OCI-M1 (cell line): ENCODE measurements at regions not wholly inside any gene's neighbourhood (a gene's known extent, or its start where the extent isn't known, plus 50 kb on each side); places are given as distances from the start of the nearest gene placed in this dataset.
A peak's percentile ranks its signal among the peaks of the same experiment; 100 is the strongest.
"Not testable (repeated sequence)": the region's sequence is repeated elsewhere in the genome, so short reads cannot be mapped to it uniquely, and the experiment has no call there.

Experiments
- DNase-seq: peaks from one replicate; lab custom pipeline; 2025; lab: John Stamatoyannopoulos, UW

DNA sequence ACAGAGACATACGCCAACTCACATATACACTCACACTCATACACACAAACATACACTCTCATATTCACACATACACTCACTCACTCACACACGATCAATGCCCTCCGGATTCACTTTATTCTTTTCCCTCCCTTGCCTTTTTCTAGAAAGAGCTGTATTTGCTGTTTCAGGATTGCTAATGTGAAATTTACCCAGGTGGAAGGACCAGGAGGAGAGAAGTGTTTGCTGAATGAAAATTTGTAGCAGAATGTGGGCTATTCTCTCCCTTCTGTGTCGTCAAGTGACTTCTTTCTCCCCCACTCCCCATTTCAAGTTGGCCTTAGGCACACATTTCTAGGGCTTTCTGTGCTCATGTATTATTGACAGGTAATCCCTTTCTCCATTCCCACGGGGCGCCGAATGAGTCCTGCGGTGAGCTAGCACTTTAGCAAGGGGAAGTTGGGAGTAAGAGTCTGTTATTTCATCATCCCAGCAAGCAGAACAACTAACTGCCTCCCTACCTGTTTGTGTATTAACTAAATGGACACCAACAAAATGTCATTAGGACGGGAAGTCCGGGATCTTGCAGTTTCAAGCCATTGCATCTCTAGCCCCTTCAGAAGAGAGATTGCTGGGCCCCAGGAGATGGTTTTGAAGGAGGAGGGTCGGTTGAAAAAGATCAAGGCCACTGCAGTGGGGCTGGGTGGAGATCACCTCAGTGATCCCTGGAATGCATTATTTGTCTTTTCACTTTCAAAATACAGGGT, 97.1 kb upstream of the TAF11L2 start:
- DNase-seq = peak; percentile 85

DNA sequence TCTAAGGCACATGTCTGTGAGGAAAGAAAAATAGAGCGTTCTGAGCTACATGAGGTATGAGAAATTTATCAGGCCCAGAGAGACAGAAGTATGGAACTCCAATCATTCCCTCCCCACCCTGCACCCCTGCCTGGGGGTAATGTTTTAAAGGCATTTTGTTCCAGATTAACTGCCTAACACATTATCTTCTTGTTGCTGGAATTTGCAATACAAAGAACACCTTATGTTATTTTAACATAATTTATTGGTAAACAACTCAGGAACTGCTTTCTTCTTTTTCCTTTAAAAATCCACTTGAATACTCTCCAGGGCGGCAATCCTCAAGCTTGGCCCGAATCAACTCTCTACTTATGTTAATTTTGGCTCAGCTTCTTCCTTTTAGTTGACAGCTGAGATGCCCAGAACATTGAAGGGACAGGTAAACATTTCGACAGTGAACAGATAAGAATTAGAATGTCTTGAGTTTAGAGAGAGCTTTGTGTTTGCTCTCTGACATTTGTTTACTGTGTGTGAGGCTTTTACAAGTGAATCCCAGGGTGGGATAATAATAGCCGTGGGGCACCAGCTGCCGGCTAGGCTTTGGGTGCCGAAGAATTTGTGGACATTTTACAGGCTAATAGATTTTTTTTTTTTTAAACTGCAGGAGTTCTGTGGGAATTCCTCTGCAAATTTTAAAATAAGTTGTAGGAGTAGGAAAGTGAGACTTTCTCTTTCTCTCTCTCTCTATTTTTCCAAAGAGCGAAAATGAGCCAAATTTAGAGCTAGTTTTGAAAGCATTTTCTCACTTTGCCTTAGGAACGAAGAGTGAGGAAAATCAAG, 96.4 kb upstream of the TAF11L2 start:
- DNase-seq = peak; percentile 45

DNA sequence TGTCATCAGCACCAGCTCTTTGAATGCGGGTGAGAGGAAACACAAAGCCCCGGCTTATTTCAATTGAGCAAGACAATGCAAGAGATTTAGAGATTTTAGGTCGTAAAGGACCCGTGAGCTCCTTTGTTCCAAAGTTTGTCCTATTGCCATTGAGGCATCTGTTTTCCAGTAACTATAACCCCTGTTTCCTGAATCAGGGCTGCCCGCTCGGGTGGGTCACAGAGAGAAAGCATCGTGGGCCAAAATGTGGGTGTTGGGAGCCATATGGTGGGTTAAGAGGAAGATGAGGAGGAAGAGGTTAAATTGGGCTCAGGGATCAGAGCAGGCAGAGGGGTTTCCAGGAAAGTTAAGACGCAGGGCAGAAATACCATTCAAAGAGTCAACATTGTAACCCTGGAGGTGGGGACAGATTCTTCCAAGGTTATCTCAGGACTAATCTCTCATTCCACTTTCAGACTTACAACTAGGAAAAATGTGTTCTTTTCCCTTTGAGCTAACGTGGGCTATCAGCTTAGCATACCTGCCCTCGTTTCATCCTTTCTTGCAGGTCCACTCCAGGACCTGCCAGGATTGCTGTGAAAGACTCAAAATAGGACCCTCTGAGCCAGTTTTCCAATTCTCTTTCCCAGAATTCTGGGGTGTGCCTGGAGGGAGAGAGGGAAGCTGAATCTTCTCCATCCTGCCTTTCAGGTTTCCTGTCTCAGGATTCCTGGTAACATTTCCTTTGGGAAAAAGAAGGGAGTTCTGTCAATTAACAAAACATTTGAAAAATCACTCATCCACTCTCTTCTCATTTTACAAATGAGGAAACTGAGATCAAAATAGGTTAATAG, 95.5 kb upstream of the TAF11L2 start:
- no peak for DNase-seq

DNA sequence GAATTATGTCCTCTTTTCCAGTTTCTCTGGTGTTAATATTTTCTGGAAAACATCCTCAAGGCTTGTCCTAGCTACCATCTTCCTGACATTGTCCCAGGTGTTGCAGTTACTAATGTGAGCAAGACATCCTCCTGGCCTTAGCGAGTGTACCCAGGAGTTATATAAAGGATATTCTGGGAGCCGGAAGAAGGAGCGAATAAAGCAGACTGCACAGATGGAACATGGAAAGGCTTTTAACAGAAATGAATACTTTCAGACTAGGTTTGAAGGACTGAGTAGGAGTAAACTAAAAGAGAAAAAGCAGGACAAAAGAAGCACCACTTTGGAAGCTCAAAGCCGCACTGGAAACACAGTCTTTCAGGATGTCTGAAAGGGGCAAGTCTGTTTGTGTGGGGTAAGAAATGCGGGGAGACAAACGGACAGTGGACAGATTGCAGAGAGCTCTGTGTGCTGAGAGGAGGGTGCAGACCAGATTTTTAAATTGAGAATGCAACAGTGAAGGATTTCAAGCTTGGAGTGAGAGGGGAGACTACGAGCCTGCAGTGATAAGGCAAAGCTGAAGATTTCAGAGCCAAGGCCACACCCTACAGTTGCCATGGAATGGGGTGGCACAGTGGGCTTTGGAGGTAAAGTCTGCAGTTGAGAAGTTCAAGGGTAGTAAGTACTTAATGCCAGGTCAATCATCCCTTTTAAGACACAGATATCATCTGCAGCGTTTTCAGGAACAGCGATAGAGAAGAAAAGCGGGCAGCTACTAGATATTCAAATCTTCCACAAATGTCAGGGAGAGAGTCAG, 94.1 kb upstream of the TAF11L2 start:
- peak; percentile 43 for DNase-seq

DNA sequence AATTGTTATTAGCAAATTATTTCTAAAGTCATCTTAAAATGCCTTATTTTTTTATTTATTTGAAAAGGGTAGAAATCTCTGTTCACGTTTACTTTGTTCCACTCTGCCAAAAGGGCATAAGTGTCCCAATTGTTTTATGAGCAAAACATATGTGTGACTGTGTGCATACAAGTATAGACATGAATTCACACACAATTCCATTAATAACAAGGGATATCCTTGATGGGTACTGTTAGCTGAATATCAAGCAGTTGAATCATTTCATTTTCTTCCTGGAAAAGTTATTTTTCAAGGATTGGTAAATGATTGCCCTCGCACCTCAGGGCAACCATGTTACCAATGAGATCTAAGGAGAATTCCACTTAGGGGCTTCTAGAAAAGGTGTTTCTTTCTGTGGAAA, 92.1 kb upstream of the TAF11L2 start:
- no peak for DNase-seq

DNA sequence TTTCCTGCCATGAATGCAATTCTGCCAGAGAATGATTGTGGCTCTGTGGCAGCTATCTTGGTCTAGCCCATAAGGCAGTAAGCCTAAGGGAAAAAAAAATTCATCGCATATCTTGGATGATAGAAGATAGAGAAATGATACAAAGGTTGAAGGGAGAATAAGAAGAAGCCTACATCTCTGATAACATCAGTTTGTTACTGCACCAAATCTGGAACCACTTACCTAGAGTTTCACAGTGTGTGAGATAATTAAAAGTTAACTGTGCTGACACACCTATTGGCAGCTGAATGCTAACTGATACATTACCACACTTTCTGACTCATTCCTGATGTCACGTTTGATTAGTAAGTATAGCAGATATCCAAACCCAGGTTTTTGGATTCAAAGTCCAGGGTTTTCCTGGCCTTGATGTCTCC, 91.6 kb upstream of the TAF11L2 start:
- DNase-seq = no peak

DNA sequence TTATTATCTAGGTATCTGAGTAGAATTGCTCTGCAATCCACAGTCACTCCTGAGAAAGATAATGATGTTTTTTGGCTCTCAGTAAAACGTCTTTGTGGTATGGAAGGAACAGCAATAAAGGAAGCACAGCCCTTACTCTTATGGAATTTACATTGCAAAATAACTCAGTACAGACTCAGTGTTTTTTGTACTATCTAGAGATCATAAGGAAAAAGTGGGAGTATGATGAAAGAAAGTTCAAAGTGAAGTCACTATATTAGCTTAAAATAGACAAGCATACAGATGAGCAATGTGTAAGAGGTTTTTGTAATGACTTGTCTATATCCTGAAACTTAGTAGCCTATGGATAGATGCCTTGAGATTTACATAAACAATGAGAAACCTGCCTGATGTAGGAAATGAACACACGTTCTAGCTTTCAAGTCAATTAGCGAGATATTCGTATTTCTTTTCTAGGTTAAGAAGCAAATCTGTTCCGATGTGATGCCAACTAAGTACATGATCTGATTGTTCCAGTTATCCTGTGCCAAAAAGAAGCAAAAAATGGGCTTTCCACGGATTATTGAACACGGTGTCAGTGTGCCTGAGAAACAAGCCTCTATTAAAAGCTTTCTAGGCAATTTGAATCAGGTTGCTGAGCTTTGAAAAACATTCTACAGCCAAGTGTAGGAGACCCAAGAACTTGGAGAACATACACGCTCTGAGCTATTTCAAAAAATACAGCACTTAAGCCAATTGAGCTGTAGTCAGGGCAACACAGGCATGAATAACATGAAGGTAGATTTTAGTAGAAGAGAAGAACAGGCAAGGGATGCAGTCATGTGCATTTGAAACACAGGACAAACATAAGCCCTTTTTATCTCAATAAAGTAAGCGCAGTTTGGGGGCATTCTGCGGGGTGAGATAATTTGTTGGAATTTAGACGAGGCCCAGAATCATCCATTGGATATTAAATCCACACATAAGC, 86.3 kb upstream of the TAF11L2 start:
- DNase-seq = peak; percentile 29

DNA sequence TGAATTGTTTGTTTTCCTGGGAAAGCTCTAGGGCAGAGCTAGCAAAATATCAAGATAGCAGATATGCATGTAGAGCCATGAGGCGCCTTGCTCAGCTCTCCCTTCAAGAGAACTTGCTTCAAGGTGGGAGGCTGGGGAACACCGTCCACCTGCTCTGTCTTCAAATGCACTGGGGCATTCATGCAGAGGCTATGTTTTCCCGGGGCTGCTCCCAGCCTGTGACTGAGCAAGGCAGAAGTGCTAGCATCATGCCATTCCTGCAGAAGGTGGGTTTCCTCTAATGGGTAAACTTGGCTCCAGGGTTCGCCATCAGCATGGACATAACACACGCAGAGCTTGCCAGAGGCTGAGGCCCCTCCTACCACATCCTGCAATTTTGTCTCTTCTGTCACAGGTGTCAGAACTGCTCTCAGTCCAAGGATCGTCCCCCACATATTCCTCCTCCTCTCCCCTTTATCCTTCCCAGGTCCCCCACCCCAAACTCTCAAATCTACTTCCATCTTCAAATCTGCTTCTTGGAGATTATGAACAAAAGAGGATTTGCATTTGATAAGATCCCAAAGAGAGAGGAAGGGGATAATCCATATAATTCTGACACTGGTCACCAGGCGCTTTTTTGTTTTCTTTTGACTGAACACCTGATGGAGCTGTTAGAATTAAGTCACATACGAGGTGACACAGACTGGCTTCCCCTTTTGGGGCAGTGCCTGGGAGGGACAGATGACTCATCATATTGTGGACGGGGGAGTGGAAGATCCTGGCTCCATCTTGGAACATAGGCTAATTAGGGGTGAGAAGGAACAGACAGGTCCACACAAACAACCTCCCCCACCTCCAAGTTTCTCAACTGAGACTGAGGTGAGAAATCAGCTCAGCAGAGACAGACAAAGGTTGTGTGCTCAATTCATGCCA, 85.0 kb upstream of the TAF11L2 start:
- DNase-seq = peak; percentile 91

DNA sequence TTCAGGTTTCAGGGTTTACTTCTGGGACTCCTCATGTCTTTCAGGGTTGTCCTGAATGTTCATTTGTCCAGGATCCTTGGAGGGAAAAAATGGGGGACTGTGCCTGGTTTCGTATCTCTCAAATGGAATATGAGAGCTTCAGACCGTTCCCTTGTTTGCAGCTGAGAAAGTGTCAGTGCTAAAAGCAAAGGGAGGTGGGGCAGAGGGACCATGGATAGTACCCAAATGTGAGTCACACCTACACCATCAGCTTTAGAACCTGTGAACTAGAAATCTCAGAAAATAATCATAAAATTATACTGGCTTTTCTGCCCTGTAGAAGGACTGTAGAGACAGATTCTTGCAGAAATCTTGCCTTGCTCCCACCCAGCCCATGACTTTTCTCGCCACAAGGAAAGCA, 84.3 kb upstream of the TAF11L2 start:
- DNase-seq = no peak

DNA sequence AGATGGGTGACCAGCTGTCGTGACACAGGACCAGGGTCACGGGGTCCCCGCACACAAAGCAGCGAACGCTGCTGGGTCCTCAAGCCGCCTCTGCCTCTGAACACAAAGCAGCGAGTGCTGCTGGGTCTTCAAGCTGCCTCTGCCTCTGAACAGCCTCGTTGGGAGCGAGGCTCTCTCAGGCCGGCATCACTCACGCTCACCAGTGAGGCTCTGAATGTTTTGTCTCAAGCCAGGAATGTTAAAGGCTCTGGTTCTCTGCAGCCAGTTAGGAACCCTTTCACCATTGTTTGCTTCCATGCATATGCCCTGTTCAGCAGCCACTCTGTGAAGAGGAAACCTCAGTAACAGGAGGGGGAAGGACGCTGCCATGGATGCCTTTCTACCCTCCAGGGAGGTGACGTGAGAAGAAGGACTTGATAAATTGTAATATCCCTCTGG, 82.7 kb upstream of the TAF11L2 start:
- no peak for DNase-seq

DNA sequence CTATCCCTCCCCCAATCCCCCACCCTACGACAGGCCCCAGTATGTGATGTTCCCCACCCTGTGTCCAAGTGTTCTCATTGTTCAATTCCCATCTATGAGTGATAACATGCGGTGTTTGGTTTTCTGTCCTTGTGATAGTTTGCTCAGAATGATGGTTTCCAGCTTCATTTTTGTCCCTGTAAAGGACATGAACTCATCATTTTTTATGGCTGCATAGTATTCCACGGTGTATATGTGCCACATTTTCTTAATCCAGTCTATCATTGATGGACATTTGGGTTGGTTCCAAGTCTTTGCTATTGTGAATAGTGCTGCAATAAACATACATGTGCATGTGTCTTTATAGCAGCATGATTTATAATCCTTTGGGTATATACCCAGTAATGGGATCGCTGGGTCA, 81.7 kb upstream of the TAF11L2 start:
- DNase-seq = not testable (repeated sequence)

DNA sequence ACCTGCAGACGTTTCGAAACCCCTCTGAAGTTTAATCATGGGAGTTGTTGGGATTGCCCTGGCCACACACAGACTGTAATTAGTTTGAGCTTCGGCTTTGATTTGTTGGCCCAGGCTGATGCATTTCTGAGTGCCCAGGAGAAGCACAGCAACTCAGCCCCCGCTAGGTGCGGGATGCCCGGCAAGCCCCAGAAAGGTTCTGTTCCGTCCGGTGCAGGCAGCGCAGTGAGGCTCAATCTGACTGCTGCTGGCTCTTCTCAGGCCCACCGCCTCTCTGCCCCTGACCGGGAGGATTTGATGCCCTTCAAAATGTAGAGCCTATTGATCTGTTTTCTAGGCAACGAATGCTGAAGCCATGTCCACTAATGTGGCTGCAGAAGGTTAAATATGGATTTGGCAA, 73.4 kb upstream of the TAF11L2 start:
- DNase-seq = no peak

DNA sequence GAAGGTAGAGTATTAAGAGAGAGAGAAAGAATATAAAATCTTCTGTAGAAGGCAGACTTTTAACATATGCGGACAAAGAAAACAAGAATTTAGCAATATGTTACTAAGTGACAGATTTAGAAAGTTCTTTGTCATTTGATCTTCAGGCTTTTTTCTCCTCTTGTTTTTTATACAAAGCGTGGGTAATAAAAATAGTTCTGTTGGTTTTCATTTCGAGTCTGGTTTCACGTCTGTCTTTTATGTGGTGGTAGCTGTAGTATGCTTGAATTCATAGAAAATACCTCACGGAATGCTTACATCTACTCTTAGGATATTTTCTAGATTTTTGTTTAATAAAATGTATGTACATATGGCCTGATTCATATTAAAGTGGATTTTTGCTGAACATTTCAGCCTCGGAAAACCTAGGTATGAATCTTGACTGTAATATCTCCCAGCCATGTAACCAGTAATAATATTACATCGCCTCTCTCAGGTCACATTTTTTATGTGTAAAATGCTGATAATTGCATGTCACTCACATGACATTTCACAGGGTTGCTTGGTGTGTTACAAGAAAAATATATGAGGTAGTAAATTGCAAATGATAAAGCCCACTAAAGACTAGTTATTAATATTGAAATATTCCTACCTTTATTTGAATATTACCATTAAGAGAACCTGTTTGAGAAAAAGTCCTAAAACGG, 72.5 kb upstream of the TAF11L2 start:
- DNase-seq = no peak

DNA sequence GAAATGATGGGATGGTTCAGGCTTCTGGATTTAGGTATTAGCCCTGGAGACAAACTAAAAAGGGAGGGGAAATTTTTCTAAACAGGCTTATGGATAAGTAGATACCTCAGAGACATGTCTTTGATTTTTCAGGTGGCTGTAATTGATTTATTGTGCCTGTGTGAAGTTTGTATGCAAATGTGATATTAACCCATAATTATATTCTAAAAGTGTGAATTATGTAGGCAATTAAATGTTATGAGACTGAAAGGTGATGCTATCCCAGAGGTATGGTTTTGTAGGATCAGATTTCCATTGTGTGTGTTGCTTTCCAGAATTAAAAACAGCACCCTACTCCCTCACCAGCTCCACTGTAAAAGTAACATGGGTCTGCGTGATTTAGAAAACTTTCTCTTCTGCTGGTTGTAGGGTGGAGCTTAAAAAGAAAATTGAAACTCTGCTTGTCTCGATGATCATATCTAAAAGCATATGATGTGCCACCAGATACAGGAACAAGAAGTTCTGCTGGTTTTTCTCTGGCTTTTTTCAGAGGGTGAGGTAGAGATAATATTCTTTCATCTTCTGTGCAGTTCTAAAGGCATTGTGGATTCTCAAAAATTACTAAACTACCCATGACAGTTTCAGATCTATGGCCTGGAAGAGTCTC, 71.8 kb upstream of the TAF11L2 start:
- peak; percentile 5 for DNase-seq

DNA sequence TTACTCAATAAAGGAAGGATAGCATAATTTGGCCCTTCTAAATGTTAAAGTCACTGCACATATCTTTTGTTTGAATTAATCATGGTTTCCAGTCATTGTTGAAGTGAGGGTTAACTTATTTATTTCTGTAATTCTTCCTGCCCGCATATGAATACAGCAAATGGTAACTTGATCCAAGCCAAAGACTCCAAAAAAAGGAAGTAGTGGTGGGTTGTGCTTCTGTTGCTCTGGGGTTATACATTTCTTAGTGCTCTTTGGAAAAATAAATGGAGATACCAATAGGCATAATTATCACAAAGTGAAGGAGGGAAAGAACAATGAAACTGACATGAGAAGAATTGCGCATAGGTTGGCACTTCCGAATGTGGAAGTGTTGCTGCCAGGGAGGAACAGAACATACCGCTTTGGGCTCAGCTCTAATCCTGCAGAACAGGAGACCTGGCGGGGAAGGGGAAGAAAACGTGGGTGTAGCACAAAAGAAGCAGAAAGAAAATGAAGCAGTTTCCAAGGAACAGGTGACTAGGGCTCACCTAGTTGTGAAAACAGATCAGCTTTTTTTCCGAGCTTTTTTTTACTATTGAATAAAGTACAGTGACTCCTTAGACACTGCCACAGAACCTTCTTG, 69.7 kb upstream of the TAF11L2 start:
- peak; percentile 54 for DNase-seq

DNA sequence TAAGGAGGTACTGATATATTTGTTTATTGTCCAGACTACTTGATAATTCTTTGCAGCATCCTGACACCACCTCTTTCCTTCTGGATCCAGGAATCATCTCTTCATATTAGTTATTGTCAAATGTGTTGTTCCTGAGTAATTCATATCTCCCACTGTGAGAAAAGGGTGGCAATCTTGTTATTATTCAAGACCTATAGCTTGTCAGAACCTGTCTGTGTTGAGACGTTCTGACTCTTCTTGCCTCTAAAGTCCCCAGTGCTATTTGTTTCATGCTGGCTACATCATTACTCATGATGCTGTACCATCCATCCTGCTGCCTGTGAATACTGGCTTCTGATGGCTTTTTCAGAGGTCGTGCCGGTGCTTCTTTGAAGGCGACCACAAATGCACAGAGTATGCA, 68.7 kb upstream of the TAF11L2 start:
- DNase-seq = no peak

DNA sequence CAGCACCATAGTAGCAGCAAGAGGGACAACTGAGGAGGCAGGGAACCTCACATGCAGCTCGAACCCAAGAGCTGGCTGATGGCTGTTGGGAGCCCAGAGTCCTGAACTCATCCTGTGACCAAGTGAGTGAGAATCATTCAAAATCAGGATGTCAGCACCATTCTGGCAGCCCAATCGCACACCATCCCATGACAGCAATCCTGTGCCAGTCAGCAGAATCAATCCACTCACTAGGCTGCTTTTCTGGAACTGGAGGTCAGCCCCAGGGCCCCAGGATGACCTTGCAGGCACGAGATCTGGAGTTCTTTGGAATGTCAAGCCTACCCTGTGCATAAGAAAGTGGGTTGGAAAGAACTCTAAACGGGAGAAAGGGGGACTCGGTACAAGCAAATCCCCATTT, 67.8 kb upstream of the TAF11L2 start:
- no peak for DNase-seq
